Esophagus squamous epithelium (tissue), 4 donors: ENCODE measurements at regions not wholly inside any gene's neighbourhood (a gene's known extent, or its start where the extent isn't known, plus 50 kb on each side); places are given as distances from the start of the nearest gene placed in this dataset.
"Not testable (repeated sequence)": the region's sequence is repeated elsewhere in the genome, so short reads cannot be mapped to it uniquely, and the experiment has no call there.

ENCODE experiments used
- CTCF ChIP-seq, 6 experiments: fragments of 450-650 bp in 4 of 6; fragments of 200-600 bp in 2 of 6; sonication (generic) in 2 of 6; IDR thresholded peaks; one replicate each; pipeline ENCODE4 v1.5.1; 2016 to 2019; ENCODE audit warnings: antibody characterized with exemption in 6 of 6, mild to moderate bottlenecking in 4 of 6, moderate library complexity in 4 of 6
- POLR2A ChIP-seq, 4 donors: fragments of 450-650 bp; IDR thresholded peaks; one replicate each; pipeline ENCODE4 v1.6.1; 2017; ENCODE audit warnings: antibody characterized with exemption in 4 of 4, mild to moderate bottlenecking in 4 of 4, moderate library complexity in 3 of 4

GRCh38 chr5:96319981-96320739 lies 112.9 kb downstream of the PCSK1 start:
- not testable (repeated sequence) for TF ChIP-seq POLR2A, CTCF (IDR thresholded peaks at IDR 0.05)
